Hepatocyte (in vitro differentiated cells): ENCODE measurements at regions not wholly inside any gene's neighbourhood (a gene's known extent, or its start where the extent isn't known, plus 50 kb on each side); places are given as distances from the start of the nearest gene placed in this dataset.

Experiments
- CTCF ChIP-seq: fragments of 200-600 bp; sonication (generic); IDR thresholded peaks from 2 replicates; pipeline ENCODE4 v1.5.1; 2016; ENCODE audit warnings: antibody characterized with exemption, mild to moderate bottlenecking; ENCODE audit not compliant: poor library complexity
- EZH2 ChIP-seq: fragments of 200-600 bp; sonication (generic); IDR thresholded peaks from 2 replicates; pipeline ENCODE4 v1.6.1; 2016; ENCODE audit warnings: antibody characterized with exemption, mild to moderate bottlenecking, borderline replicate concordance
- EZH2phosphoT487 ChIP-seq: fragments of 200-600 bp; sonication (generic); IDR thresholded peaks from one replicate; pipeline ENCODE4 v1.6.1; 2018; ENCODE audit warnings: antibody characterized with exemption, mild to moderate bottlenecking, low read depth, moderate library complexity; ENCODE audit not compliant: unreplicated experiment, severe bottlenecking

- no peak for TF ChIP-seq CTCF
- TF ChIP-seq EZH2phosphoT487, result no peak
- TF ChIP-seq EZH2, result no peak
Measured at GRCh38 chr4:57588557-57588956, 478.4 kb upstream of the IGFBP7 start.
